PC-9 (cell line): ENCODE measurements at regions not wholly inside any gene's neighbourhood (a gene's known extent, or its start where the extent isn't known, plus 50 kb on each side); places are given as distances from the start of the nearest gene placed in this dataset.

ENCODE experiments used
- EZH2 ChIP-seq: fragments of 200-600 bp; sonication (generic); IDR thresholded peaks from 2 replicates; pipeline ENCODE4 v1.8.0; 2017; ENCODE audit warnings: antibody characterized with exemption, low read depth
- TF ChIP-seq, protein P1 (sequence below): fragments of 200-600 bp; sonication (generic); conservative IDR thresholded peaks from 2 replicates; pipeline ENCODE4 v1.6.1; 2017; ENCODE audit warnings: mixed run types, antibody characterized with exemption, mild to moderate bottlenecking, moderate library complexity

DNA sequence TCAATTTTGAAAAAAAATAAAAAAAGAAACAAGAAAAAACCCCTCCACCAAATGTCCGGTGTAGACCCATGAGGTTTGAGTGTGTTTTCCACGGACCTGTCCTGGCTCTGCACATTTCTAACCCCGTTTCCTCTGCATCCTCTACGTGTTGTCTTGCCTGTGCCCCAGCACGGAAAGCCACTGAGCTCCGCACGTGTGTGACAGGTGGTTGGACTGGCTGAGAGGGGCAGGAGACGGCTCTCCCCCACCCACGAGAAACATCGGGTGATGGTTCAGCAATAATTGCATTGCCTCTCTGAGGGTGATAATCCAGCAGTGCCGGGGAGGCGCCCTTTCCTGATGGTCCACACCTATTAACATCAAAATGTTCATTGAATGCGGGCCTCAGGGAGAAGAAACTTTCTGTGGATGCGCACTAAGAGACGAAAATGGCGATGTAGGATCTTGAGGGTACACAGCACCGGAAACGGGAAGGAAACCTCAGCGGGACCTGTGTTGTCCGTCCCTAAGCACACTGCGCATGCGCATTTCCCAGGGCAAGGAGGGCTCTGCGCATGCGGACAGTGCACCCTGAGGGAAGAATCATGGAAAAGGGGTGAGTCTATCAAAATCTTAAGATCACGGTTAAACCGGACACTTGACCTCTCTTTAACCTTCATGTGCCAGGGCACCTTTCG, 470.1 kb upstream of the ADARB2 start:
- TF ChIP-seq, protein P1, sequence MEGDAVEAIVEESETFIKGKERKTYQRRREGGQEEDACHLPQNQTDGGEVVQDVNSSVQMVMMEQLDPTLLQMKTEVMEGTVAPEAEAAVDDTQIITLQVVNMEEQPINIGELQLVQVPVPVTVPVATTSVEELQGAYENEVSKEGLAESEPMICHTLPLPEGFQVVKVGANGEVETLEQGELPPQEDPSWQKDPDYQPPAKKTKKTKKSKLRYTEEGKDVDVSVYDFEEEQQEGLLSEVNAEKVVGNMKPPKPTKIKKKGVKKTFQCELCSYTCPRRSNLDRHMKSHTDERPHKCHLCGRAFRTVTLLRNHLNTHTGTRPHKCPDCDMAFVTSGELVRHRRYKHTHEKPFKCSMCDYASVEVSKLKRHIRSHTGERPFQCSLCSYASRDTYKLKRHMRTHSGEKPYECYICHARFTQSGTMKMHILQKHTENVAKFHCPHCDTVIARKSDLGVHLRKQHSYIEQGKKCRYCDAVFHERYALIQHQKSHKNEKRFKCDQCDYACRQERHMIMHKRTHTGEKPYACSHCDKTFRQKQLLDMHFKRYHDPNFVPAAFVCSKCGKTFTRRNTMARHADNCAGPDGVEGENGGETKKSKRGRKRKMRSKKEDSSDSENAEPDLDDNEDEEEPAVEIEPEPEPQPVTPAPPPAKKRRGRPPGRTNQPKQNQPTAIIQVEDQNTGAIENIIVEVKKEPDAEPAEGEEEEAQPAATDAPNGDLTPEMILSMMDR: no peak
- TF ChIP-seq EZH2: no peak
